Small intestine (tissue), 7 donors: ENCODE measurements at regions not wholly inside any gene's neighbourhood (a gene's known extent, or its start where the extent isn't known, plus 50 kb on each side); places are given as distances from the start of the nearest gene placed in this dataset.

Source experiments
- DNase-seq, 2 donors: peaks; one replicate each; pipeline versions ENCODE4 v3.0.0 to v3.0.0-alpha.2; 2013
- FAIRE-seq: peaks from 2 replicates; lab custom pipeline; 2012; peaks lifted over from hg19 to GRCh38; lab: Jason Lieb, UNC
- H3K27ac ChIP-seq, 3 donors: one replicate each; pipeline ENCODE4 v1.5.1; 2013; ENCODE audit warnings: low read length in 2 of 3, mild to moderate bottlenecking in 2 of 3, control low read depth in 1 of 3, inconsistent platforms in 1 of 3, low read depth in 1 of 3, moderate library complexity in 1 of 3
- H3K27me3 ChIP-seq, 3 donors: one replicate each; pipeline ENCODE4 v1.6.1; 2013; ENCODE audit warnings: low read length in 3 of 3, inconsistent platforms in 1 of 3; ENCODE audit not compliant: control insufficient read depth in 3 of 3, insufficient read depth in 3 of 3
- H3K36me3 ChIP-seq, 3 donors: one replicate each; pipeline ENCODE4 v1.6.1; 2013; ENCODE audit warnings: low read length in 3 of 3, inconsistent platforms in 1 of 3, low read depth in 1 of 3, mild to moderate bottlenecking in 1 of 3, moderate library complexity in 1 of 3; ENCODE audit not compliant: control insufficient read depth in 3 of 3, insufficient read depth in 2 of 3
- H3K4me1 ChIP-seq, 3 donors: one replicate each; pipeline ENCODE4 v1.6.1; 2013; ENCODE audit warnings: low read length in 2 of 3, inconsistent platforms in 1 of 3, low read depth in 1 of 3, mild to moderate bottlenecking in 1 of 3, moderate library complexity in 1 of 3; ENCODE audit not compliant: control insufficient read depth in 3 of 3, insufficient read depth in 2 of 3
- H3K4me3 ChIP-seq, 3 donors: one replicate each; pipeline ENCODE4 v1.5.1; 2013; ENCODE audit warnings: low read length in 3 of 3, control low read depth in 1 of 3, inconsistent platforms in 1 of 3, low read depth in 1 of 3, mild to moderate bottlenecking in 1 of 3, moderate library complexity in 1 of 3
- H3K9me3 ChIP-seq, 2 donors: one replicate each; pipeline ENCODE4 v1.6.1; 2013; ENCODE audit warnings: low read depth in 1 of 2, low read length in 1 of 2; ENCODE audit not compliant: control insufficient read depth in 2 of 2, insufficient read depth in 1 of 2
- WGBS, 3 donors: extraction: QIAGEN DNeasy Blood & Tissue Kit; methylation state at CpG; one replicate each; pipeline ENCODE4 v1.1.7; 2013; 5-methylcytosine and 5-hydroxymethylcytosine counted together
- donor health status: healthy with polysubstance abuse.
- donor health status: control.
- donor health status: control.
- donor health status: Bipolar disorder and iron deficiency.
- donor health status: healthy.

GRCh38 chr4:130293692-130294091 is 1197.7 kb downstream of the C4orf33 start:
- no peaks in the 10 kb centered on the region for H3K36me3 ChIP-seq
- no peaks in the 10 kb centered on the region for H3K4me1 ChIP-seq
- DNase-seq (no peak), FAIRE-seq (no peak)
- H3K9me3 ChIP-seq: no peaks in the 10 kb centered on the region
- no peaks in the 10 kb centered on the region for H3K27me3 ChIP-seq
- no peak overlapping the region for H3K4me3 ChIP-seq
- no peak overlapping the region for H3K27ac ChIP-seq

DNA sequence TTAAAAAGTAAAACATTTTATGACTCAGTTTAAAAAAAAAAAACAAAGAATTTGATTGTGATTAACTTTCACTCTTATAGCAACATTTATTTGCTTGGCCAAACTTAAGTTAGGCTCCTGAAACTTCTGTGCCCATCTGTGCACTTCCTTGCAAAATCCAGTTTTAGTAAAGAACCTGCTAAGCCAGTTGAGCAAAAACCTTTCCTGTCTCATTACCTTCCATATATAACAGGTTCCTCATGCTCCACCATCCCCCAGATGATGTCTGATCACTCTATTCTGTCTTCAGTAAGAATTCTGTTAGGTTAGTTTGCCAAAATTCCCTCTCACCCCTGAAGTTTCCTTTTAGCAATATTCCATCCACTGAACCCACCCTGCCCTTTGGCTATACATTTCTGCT is 1200.5 kb downstream of the C4orf33 start:
- Histone ChIP-seq H3K9me3 (no peaks in the 10 kb centered on the region), H3K36me3 (no peaks in the 10 kb centered on the region), H3K4me3 (no peak overlapping the region), H3K27ac (no peak overlapping the region), H3K4me1 (no peaks in the 10 kb centered on the region), H3K27me3 (no peaks in the 10 kb centered on the region)
- DNase-seq: no peak
- no peak for FAIRE-seq

DNA sequence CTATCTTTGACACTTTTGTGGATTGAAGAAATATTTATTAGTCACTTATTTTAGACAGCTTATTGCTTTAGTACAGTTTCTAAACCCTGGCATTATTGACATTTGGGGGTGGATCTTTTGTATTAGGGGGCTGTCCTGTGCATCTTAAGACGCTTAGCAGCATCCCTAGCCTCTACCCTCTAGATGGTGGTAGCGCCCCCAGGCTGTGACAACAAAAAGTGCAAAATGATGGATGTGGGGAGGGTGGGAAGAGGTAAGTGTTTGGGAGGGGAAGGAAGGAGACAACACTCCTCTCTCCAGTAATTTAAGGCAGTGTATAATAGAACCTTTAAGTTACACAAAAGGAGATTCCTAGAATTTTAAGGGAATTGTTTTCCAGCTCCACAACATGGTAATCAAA is 1210.6 kb downstream of the C4orf33 start:
- H3K4me3 ChIP-seq: no peak overlapping the region
- H3K36me3 ChIP-seq: no peaks in the 10 kb centered on the region
- no peaks in the 10 kb centered on the region for H3K4me1 ChIP-seq
- no peaks in the 10 kb centered on the region for H3K27me3 ChIP-seq
- DNase-seq: no peak
- no peak for FAIRE-seq
- no peaks in the 10 kb centered on the region for H3K9me3 ChIP-seq
- no peak overlapping the region for H3K27ac ChIP-seq
- WGBS, 3 donors: 44 to 54% (median 48%) methylated on average over 2 of the region's 2 CpGs

GRCh38 chr4:130309221-130309620 is 1213.3 kb downstream of the C4orf33 start:
- Histone ChIP-seq H3K4me1 (no peaks in the 10 kb centered on the region), H3K36me3 (no peaks in the 10 kb centered on the region), H3K4me3 (no peak overlapping the region), H3K27ac (no peak overlapping the region), H3K9me3 (no peaks in the 10 kb centered on the region), H3K27me3 (no peaks in the 10 kb centered on the region)
- DNase-seq (no peak), FAIRE-seq (no peak)
- 85 to 94% (median 89%) methylated on average over 2 of the region's 2 CpGs for WGBS, 3 donors

DNA sequence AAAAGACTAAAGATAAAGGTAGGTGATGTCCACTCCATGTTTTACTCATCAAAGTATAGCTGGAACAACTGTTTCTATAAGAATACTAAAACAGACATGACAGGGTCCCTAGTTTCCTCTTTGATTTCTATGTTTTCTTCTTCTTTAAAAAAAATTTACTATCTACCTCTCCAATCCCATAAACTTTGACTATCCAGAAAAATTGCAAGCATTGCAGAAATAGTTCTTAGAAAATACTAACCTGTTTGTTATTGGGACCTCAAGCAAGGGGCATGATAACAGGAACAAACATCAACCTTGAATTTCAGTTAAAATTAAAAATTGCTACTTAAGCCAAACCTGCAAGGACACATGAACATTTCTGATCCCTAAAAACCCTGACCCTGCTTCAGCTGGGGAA is 1226.5 kb downstream of the C4orf33 start:
- Histone ChIP-seq H3K4me3 (no peak overlapping the region), H3K4me1 (no peaks in the 10 kb centered on the region), H3K36me3 (no peaks in the 10 kb centered on the region), H3K27me3 (no peaks in the 10 kb centered on the region), H3K27ac (no peak overlapping the region), H3K9me3 (no peaks in the 10 kb centered on the region)
- FAIRE-seq: no peak
- no peak for DNase-seq

DNA sequence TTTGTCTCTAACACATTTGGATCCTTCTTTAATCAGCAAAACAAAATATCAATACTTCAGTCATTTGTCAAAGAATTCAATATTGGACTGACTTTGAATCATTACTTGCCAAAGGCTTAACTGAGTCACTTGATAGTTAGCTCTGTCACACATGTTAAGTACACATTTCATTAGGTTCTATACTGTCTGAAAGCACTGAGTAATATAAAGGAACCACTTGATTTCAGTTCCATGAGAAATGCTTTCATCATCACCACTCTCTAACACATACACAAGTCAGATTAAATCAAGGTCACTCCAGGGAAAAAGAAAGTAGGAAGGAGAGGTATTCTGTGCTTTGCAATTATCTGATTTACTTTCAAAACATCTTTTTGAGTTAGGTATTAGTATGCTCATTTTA is 1233.1 kb downstream of the C4orf33 start:
- Histone ChIP-seq H3K4me3 (no peak overlapping the region), H3K27ac (no peak overlapping the region), H3K4me1 (no peaks in the 10 kb centered on the region), H3K9me3 (no peaks in the 10 kb centered on the region), H3K36me3 (no peaks in the 10 kb centered on the region), H3K27me3 (no peaks in the 10 kb centered on the region)
- no peak for DNase-seq
- no peak for FAIRE-seq

DNA sequence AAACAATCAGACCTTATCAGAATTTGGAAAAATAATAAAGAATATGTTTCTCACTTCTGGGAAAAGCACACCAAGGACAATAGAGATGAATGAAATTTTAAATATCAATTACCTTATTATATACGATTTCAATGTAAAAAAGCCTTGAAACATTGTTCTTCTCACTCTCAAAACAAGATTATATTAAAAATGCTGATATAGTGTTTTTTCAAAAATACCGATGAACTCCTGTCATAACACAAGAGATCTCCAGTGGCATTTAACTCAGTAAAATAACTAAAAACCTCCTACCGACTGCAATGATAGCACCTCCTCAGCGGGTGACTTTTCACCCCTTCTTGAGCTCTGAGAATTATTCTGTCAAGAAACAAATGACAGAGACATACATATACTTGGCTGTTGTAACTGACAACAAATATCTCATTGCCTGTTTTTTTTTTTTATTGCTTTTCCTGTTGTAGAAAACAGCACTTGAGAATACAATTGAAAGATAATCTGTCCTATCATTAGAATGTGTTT is 1237.3 kb downstream of the C4orf33 start:
- DNase-seq (no peak), FAIRE-seq (no peak)
- Histone ChIP-seq H3K4me3 (no peak overlapping the region), H3K9me3 (no peaks in the 10 kb centered on the region), H3K27me3 (no peaks in the 10 kb centered on the region), H3K4me1 (no peaks in the 10 kb centered on the region), H3K36me3 (no peaks in the 10 kb centered on the region), H3K27ac (no peak overlapping the region)
- 84 to 92% (median 87%) methylated on average over 4 of the region's 4 CpGs for WGBS, 3 donors

DNA sequence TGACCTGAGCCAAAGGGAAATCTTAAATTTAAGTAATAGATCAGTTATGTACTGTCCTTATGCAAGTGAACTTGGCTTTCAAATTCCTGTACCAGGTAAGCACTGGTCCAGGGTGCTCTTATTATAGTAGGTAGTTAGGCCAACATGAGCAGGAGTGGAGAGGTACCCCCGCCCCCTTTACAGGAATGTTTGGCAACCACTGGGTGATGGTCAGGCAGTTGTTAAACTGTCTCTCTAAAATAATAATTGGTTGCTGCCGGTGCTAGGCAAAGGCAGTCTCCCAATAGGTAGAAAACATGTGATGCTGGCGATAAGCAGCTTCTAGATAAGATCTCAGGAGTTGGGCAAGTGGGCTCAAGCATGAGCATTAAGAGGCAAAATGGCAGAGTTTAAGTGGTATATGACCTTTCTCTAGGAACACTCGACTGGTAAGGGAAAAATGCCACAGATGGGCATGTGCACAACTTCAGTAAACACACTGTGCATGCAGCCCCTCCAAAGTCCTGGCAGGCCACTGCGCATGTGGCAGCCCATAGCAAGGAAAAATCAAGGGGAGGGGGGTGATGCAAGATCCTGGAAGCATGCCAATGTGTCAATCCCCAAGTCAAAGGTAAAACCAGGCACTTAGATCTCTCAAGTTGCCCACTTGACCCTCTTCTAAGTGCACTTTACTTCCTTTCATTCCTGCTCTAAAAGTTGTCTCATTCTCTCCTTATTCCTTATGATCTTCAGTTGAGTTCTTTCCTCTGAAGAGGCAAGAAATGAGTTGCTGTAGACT is 1239.7 kb downstream of the C4orf33 start:
- WGBS, 3 donors: 76 to 87% (median 78%) methylated on average over 5 of the region's 5 CpGs
- FAIRE-seq: no peak

More for the DNA sequence above, 1239.7 kb downstream of the C4orf33 start:
- H3K4me1 ChIP-seq: no peaks in the 10 kb centered on the region
- H3K27ac ChIP-seq: no peak overlapping the region
- H3K4me3 ChIP-seq: no peak overlapping the region
- DNase-seq: no peak
- H3K36me3 ChIP-seq: no peaks in the 10 kb centered on the region
- no peaks in the 10 kb centered on the region for H3K9me3 ChIP-seq
- no peaks in the 10 kb centered on the region for H3K27me3 ChIP-seq
